Osteoblast (primary cell): ENCODE measurements at regions not wholly inside any gene's neighbourhood (a gene's known extent, or its start where the extent isn't known, plus 50 kb on each side); places are given as distances from the start of the nearest gene placed in this dataset.

Source experiments
- DNase-seq: peaks from one replicate; pipeline ENCODE4 v3.0.0; 2011; ENCODE audit warnings: low spot score, mixed read lengths; ENCODE audit not compliant: insufficient read length; ENCODE audit errors: missing footprints
- H2AFZ ChIP-seq: 2 replicates; pipeline ENCODE4 v1.6.0; 2011; ENCODE audit warnings: mild to moderate bottlenecking, low read length
- H3K27ac ChIP-seq: 2 replicates; pipeline ENCODE4 v1.5.1; 2011; ENCODE audit warnings: mild to moderate bottlenecking, low read depth, low read length, moderate library complexity
- H3K27me3 ChIP-seq: 2 replicates; pipeline ENCODE4 v1.6.0; 2012; ENCODE audit warnings: mild to moderate bottlenecking, control low read depth, inconsistent platforms, low read length, moderate library complexity; ENCODE audit not compliant: insufficient read depth
- H3K36me3 ChIP-seq: 2 replicates; pipeline ENCODE4 v1.5.1; 2011; ENCODE audit warnings: mild to moderate bottlenecking, low read length, control low read depth, moderate library complexity; ENCODE audit not compliant: insufficient read depth
- H3K4me1 ChIP-seq: 2 replicates; pipeline ENCODE4 v1.5.1; 2011; ENCODE audit warnings: mild to moderate bottlenecking, low read length, control low read depth, moderate library complexity; ENCODE audit not compliant: insufficient read depth
- H3K4me2 ChIP-seq: 2 replicates; pipeline ENCODE4 v1.6.0; 2011; ENCODE audit warnings: mild to moderate bottlenecking, low read length; ENCODE audit not compliant: insufficient read depth
- H3K4me3 ChIP-seq: fragments of 200-600 bp; sonication (generic); 3 replicates; pipeline ENCODE4 v1.5.1; 2012; ENCODE audit warnings: mild to moderate bottlenecking, low read length, inconsistent platforms; ENCODE audit not compliant: insufficient read depth
- H3K79me2 ChIP-seq: 2 replicates; pipeline ENCODE4 v1.6.0; 2012; ENCODE audit warnings: mild to moderate bottlenecking, low read length, control low read depth, inconsistent platforms; ENCODE audit not compliant: insufficient read depth
- H3K9me3 ChIP-seq: 2 replicates; pipeline ENCODE4 v1.5.1; 2011; ENCODE audit warnings: low read depth, low read length, control low read depth
- H4K20me1 ChIP-seq: 2 replicates; pipeline ENCODE4 v1.6.0; 2012; ENCODE audit warnings: mild to moderate bottlenecking, low read length, control low read depth; ENCODE audit not compliant: insufficient read depth
- CTCF ChIP-seq: IDR thresholded peaks from 2 replicates; pipeline ENCODE4 v1.5.1; 2011; ENCODE audit warnings: mild to moderate bottlenecking, low read depth, low read length, moderate library complexity; ENCODE audit errors: extremely low read depth

GRCh38 chr6:98530732-98531131 is 303.6 kb upstream of the POU3F2 start:
- Histone ChIP-seq H3K4me1 (no peaks in the 10 kb centered on the region), H4K20me1 (no peaks in the 10 kb centered on the region), H3K27ac (no peak overlapping the region), H3K9me3 (no peaks in the 10 kb centered on the region), H3K79me2 (no peaks in the 10 kb centered on the region), H3K36me3 (no peaks in the 10 kb centered on the region), H3K4me3 (no peak overlapping the region), H2AFZ (no peak overlapping the region), H3K27me3 (no peaks in the 10 kb centered on the region), H3K4me2 (no peak overlapping the region)
- DNase-seq: no peak
- no peak for TF ChIP-seq CTCF

- no peak for TF ChIP-seq CTCF
- Histone ChIP-seq H3K4me3 (no peak overlapping the region), H3K9me3 (no peaks in the 10 kb centered on the region), H3K36me3 (no peaks in the 10 kb centered on the region), H2AFZ (no peak overlapping the region), H3K27me3 (no peaks in the 10 kb centered on the region), H3K27ac (no peak overlapping the region), H3K4me1 (no peaks in the 10 kb centered on the region), H4K20me1 (no peaks in the 10 kb centered on the region), H3K4me2 (no peak overlapping the region), H3K79me2 (no peaks in the 10 kb centered on the region)
- no peak for DNase-seq
These were observed 302.4 kb upstream of the POU3F2 start for GRCh38 chr6:98532004-98532403.

GRCh38 chr6:98539741-98540140 is 294.6 kb upstream of the POU3F2 start:
- H3K79me2 ChIP-seq: no peaks in the 10 kb centered on the region
- H3K4me1 ChIP-seq: no peaks in the 10 kb centered on the region
- H4K20me1 ChIP-seq: no peaks in the 10 kb centered on the region
- no peak overlapping the region for H3K4me2 ChIP-seq
- no peaks in the 10 kb centered on the region for H3K36me3 ChIP-seq
- H3K27ac ChIP-seq: no peak overlapping the region
- H3K27me3 ChIP-seq: no peaks in the 10 kb centered on the region
- H3K9me3 ChIP-seq: no peaks in the 10 kb centered on the region
- H3K4me3 ChIP-seq: no peak overlapping the region
- no peak overlapping the region for H2AFZ ChIP-seq
- DNase-seq: no peak
- no peak for TF ChIP-seq CTCF

- Histone ChIP-seq H3K4me3 (no peak overlapping the region), H3K79me2 (no peaks in the 10 kb centered on the region), H3K9me3 (no peaks in the 10 kb centered on the region), H2AFZ (no peak overlapping the region), H3K36me3 (no peaks in the 10 kb centered on the region), H3K4me2 (no peak overlapping the region), H3K27ac (no peak overlapping the region), H3K27me3 (no peaks in the 10 kb centered on the region), H3K4me1 (no peaks in the 10 kb centered on the region), H4K20me1 (no peaks in the 10 kb centered on the region)
- DNase-seq: no peak
- no peak for TF ChIP-seq CTCF
These were observed 288.0 kb upstream of the POU3F2 start for GRCh38 chr6:98546376-98546775.
